Heart left ventricle (tissue), 13 donors: ENCODE measurements at regions not wholly inside any gene's neighbourhood (a gene's known extent, or its start where the extent isn't known, plus 50 kb on each side); places are given as distances from the start of the nearest gene placed in this dataset.

ENCODE experiments used
- CTCF ChIP-seq, 12 donors: fragments of 200-600 bp; sonication (generic) in 4 of 12; IDR thresholded peaks; one replicate each; pipeline versions ENCODE4 v1.5.0 to v1.8.0; 2018 to 2022; ENCODE audit warnings: antibody characterized with exemption in 12 of 12, mild to moderate bottlenecking in 5 of 12
- POLR2A ChIP-seq, 2 donors: fragments of 450-650 bp; IDR thresholded peaks; one replicate each; pipeline ENCODE4 v1.6.1; 2017; ENCODE audit warnings: antibody characterized with exemption in 2 of 2, mild to moderate bottlenecking in 2 of 2, moderate library complexity in 2 of 2
- donor health status: ischemic (EF 13 %, LVEDD 7.1; RV severe dilation, severe dysfunction).
- donor health status: DM: no; HTN: yes; CAD: no.
- donor health status: DM: no; HTN: no; CAD: no.
- donor health status: ischemic (EF 25% LVEDD 6.9; RV normal size, moderate dysfunction).
- donor health status: ischemic (EF 25% LVEDD 5.7; RV mildly dilated, moderate dysfunction).
- donor health status: ischemic (EF 35%, LVEDD 5.7; RV mildly dilated, moderate dysfunction).
- donor health status: nonischemic (EF 11% LVEDD 7.7; RV severe dilation, severe dysfunction).
- donor health status: DM: yes; HTN: yes; CAD: no.
- donor health status: PGD.
- donor health status: ischemic (EF 29% LVEDD 5.4; RV normal size, mild dysfunction).
- donor health status: nonischemic (EF 23%, LVEDD 6.1; RV moderate dilation, normal function).

- TF ChIP-seq POLR2A (IDR thresholded peaks at IDR 0.05): no peak
- no peak for TF ChIP-seq CTCF (IDR thresholded peaks at IDR 0.05)
Observed at GRCh38 chr2:228902176-228902575, 368.9 kb downstream of the PID1 start.
